SU-DHL-6 (cell line): ENCODE measurements at regions not wholly inside any gene's neighbourhood (a gene's known extent, or its start where the extent isn't known, plus 50 kb on each side); places are given as distances from the start of the nearest gene placed in this dataset.

ENCODE experiments used
- EZH2phosphoT487 ChIP-seq: fragments of 200-600 bp; sonication (generic), shearing (Covaris generic); conservative IDR thresholded peaks from 2 replicates; pipeline ENCODE4 v1.6.1; 2018; ENCODE audit warnings: mild to moderate bottlenecking, antibody characterized with exemption, low read length, moderate library complexity, mixed read lengths
- TF ChIP-seq, protein P1 (sequence below): fragments of 200-600 bp; sonication (generic); IDR thresholded peaks from one replicate; pipeline ENCODE4 v1.5.1; 2017; ENCODE audit warnings: antibody characterized with exemption, mild to moderate bottlenecking, low read length, moderate library complexity; ENCODE audit not compliant: insufficient read depth, poor library complexity, severe bottlenecking

DNA sequence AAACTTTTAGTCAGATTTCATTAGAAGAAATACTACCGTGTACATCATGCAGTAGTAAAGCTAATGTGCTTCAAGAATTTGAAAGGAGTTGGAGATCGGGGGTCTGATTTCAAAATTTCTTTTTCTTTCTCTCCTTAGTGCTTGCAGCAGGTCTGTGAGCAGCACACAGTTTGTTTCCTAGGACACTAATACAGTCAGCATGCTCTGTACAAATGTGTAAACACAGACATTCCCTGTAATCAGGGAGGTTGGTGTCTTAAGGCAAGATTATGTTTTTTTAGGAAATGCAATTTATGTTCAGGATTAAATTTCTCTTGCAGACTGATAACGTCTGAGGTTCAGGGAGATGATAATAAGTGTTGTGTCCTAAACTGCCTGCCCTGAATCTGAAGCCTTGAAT, 142.7 kb downstream of the ALX1 start:
- TF ChIP-seq, protein P1, sequence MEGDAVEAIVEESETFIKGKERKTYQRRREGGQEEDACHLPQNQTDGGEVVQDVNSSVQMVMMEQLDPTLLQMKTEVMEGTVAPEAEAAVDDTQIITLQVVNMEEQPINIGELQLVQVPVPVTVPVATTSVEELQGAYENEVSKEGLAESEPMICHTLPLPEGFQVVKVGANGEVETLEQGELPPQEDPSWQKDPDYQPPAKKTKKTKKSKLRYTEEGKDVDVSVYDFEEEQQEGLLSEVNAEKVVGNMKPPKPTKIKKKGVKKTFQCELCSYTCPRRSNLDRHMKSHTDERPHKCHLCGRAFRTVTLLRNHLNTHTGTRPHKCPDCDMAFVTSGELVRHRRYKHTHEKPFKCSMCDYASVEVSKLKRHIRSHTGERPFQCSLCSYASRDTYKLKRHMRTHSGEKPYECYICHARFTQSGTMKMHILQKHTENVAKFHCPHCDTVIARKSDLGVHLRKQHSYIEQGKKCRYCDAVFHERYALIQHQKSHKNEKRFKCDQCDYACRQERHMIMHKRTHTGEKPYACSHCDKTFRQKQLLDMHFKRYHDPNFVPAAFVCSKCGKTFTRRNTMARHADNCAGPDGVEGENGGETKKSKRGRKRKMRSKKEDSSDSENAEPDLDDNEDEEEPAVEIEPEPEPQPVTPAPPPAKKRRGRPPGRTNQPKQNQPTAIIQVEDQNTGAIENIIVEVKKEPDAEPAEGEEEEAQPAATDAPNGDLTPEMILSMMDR, result no peak
- TF ChIP-seq EZH2phosphoT487, result no peak
